OCI-LY1 (cell line): ENCODE measurements at regions not wholly inside any gene's neighbourhood (a gene's known extent, or its start where the extent isn't known, plus 50 kb on each side); places are given as distances from the start of the nearest gene placed in this dataset.
"Not testable (repeated sequence)": the region's sequence is repeated elsewhere in the genome, so short reads cannot be mapped to it uniquely, and the experiment has no call there.

Source experiments
- H2AFZ ChIP-seq: fragments of 200-600 bp; sonication (generic), shearing (Covaris generic); 2 replicates; pipeline ENCODE4 v1.6.0; 2014; ENCODE audit warnings: antibody characterized with exemption, mild to moderate bottlenecking, low read length
- H3F3A ChIP-seq: fragments of 200-600 bp; sonication (generic), shearing (Covaris generic); 2 replicates; pipeline ENCODE4 v1.6.0; 2014; ENCODE audit warnings: mild to moderate bottlenecking, antibody characterized with exemption, low read length, moderate library complexity; ENCODE audit not compliant: insufficient read depth
- H3K27ac ChIP-seq: fragments of 200-600 bp; sonication (generic); 2 replicates; pipeline ENCODE4 v1.5.1; 2014; ENCODE audit warnings: low read length, mixed run types, mild to moderate bottlenecking, low read depth; ENCODE audit not compliant: poor library complexity, severe bottlenecking
- H3K27me3 ChIP-seq: fragments of 200-600 bp; sonication (generic); 2 replicates; pipeline ENCODE4 v1.6.0; 2014; ENCODE audit warnings: antibody characterized with exemption, mild to moderate bottlenecking, low read length, moderate library complexity; ENCODE audit not compliant: insufficient read depth
- H3K36me3 ChIP-seq: fragments of 200-600 bp; sonication (generic); 2 replicates; pipeline ENCODE4 v1.6.1; 2014; ENCODE audit warnings: mild to moderate bottlenecking, antibody characterized with exemption, low read length, moderate library complexity, mixed read lengths; ENCODE audit not compliant: insufficient read depth
- H3K4me1 ChIP-seq: fragments of 200-600 bp; sonication (generic); 2 replicates; pipeline ENCODE4 v1.5.1; 2014; ENCODE audit warnings: mild to moderate bottlenecking, low read length, moderate library complexity; ENCODE audit not compliant: insufficient read depth, severe bottlenecking
- H3K4me2 ChIP-seq: fragments of 200-600 bp; sonication (generic), shearing (Covaris generic); 2 replicates; pipeline ENCODE4 v1.6.1; 2014; ENCODE audit warnings: low read length
- H3K4me3 ChIP-seq: fragments of 200-600 bp; sonication (generic); 2 replicates; pipeline ENCODE4 v1.5.1; 2014; ENCODE audit warnings: low read length, low read depth, mild to moderate bottlenecking, mixed read lengths; ENCODE audit not compliant: poor library complexity, severe bottlenecking
- H3K79me2 ChIP-seq: fragments of 200-600 bp; shearing (Covaris generic); 2 replicates; pipeline ENCODE4 v1.6.1; 2016; ENCODE audit warnings: mixed run types, low read length, mixed read lengths; ENCODE audit not compliant: insufficient read depth
- H3K9ac ChIP-seq: fragments of 200-600 bp; sonication (generic), shearing (Covaris generic); 2 replicates; pipeline ENCODE4 v1.6.1; 2014; ENCODE audit warnings: mild to moderate bottlenecking, low read length, mixed read lengths
- H3K9me2 ChIP-seq: fragments of 200-600 bp; sonication (generic), shearing (Covaris generic); 2 replicates; pipeline ENCODE4 v1.6.1; 2014; ENCODE audit warnings: low read depth, mild to moderate bottlenecking, low read length, mixed read lengths
- H3K9me3 ChIP-seq: fragments of 200-600 bp; shearing (Covaris generic); 2 replicates; pipeline ENCODE4 v1.6.1; 2014; ENCODE audit warnings: low read length, mixed read lengths
- H4K20me1 ChIP-seq: fragments of 200-600 bp; sonication (generic), shearing (Covaris generic); 2 replicates; pipeline ENCODE4 v1.6.0; 2016; ENCODE audit warnings: mild to moderate bottlenecking, low read length; ENCODE audit not compliant: insufficient read depth

GRCh38 chr21:6454648-6455340 lies 4066.6 kb upstream of the TPTE start:
- not testable (repeated sequence) for H3K9me2 ChIP-seq, H3K4me1 ChIP-seq, H3K9ac ChIP-seq, H3K4me3 ChIP-seq, H3K4me2 ChIP-seq, H3K9me3 ChIP-seq, H3K79me2 ChIP-seq, H3K27me3 ChIP-seq, H3F3A ChIP-seq, H3K27ac ChIP-seq, H3K36me3 ChIP-seq, H4K20me1 ChIP-seq, H2AFZ ChIP-seq

- H4K20me1 ChIP-seq, H3K4me3 ChIP-seq, H3K36me3 ChIP-seq, H2AFZ ChIP-seq, H3K9ac ChIP-seq, H3K9me2 ChIP-seq, H3K4me1 ChIP-seq, H3K79me2 ChIP-seq, H3K9me3 ChIP-seq, H3F3A ChIP-seq, H3K4me2 ChIP-seq, H3K27ac ChIP-seq, H3K27me3 ChIP-seq: not testable (repeated sequence)
These were observed 4065.2 kb upstream of the TPTE start for GRCh38 chr21:6456011-6456661.

DNA sequence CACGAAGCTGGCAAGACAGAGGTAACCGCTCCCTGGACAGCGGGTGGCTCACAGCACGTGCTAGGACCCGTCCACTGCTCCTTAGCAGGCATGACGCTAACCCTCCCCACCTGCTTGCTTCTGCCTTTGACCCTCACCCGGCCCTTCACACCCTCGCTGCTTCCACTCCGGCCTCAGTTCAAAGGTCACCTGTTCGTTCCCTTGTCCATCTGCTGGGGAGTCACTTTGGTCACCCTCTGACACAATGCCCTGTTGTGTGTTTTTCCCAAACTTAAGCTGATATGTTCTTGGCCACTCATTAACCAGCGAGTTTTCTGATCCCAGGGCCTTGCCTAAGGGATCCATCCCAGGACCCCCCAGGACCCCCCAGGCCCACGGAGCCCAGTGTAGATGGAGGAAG lies 4061.6 kb upstream of the TPTE start:
- not testable (repeated sequence) for H3K9me2 ChIP-seq, H3K9me3 ChIP-seq, H3K4me2 ChIP-seq, H3K4me1 ChIP-seq, H3K9ac ChIP-seq, H3K79me2 ChIP-seq, H3K27ac ChIP-seq, H4K20me1 ChIP-seq, H2AFZ ChIP-seq, H3K4me3 ChIP-seq, H3K36me3 ChIP-seq, H3K27me3 ChIP-seq, H3F3A ChIP-seq

DNA sequence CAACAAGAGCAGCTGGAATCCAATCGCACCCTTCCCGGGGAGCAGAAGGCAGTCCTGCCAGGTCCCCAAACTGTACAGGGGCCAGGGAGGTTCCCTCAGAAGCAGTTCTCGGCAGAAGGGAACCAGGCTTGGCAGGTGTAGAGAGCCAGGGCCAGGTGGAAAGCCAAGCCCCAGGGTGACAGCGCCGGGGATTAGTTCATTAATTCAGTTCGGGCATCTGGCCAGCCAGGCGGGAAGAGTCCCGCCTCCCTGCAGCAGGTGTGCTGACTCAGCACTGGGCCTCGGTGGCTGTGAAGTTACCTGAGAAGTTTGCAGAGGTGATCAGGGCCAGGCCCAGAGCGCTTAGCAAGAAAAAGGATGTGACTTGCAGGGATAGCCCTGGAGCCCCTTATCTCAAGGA lies 4060.0 kb upstream of the TPTE start:
- H3K36me3 ChIP-seq, H2AFZ ChIP-seq, H3K27ac ChIP-seq, H3K9ac ChIP-seq, H3K9me2 ChIP-seq, H4K20me1 ChIP-seq, H3K9me3 ChIP-seq, H3K79me2 ChIP-seq, H3K4me2 ChIP-seq, H3K27me3 ChIP-seq, H3K4me3 ChIP-seq, H3K4me1 ChIP-seq, H3F3A ChIP-seq: not testable (repeated sequence)

- not testable (repeated sequence) for H3K4me3 ChIP-seq, H3K79me2 ChIP-seq, H3K27ac ChIP-seq, H3K4me1 ChIP-seq, H3K9me2 ChIP-seq, H3K27me3 ChIP-seq, H4K20me1 ChIP-seq, H3K9ac ChIP-seq, H3F3A ChIP-seq, H2AFZ ChIP-seq, H3K4me2 ChIP-seq, H3K9me3 ChIP-seq, H3K36me3 ChIP-seq
These were observed 4057.0 kb upstream of the TPTE start for GRCh38 chr21:6464419-6464818.

GRCh38 chr21:6466081-6466698 lies 4055.2 kb upstream of the TPTE start:
- H2AFZ ChIP-seq, H3K36me3 ChIP-seq, H3F3A ChIP-seq, H3K27ac ChIP-seq, H3K4me3 ChIP-seq, H3K9me2 ChIP-seq, H4K20me1 ChIP-seq, H3K79me2 ChIP-seq, H3K9ac ChIP-seq, H3K9me3 ChIP-seq, H3K27me3 ChIP-seq, H3K4me1 ChIP-seq, H3K4me2 ChIP-seq: not testable (repeated sequence)

- H3K27me3 ChIP-seq, H4K20me1 ChIP-seq, H3K79me2 ChIP-seq, H3K27ac ChIP-seq, H3K4me1 ChIP-seq, H2AFZ ChIP-seq, H3K36me3 ChIP-seq, H3K9ac ChIP-seq, H3F3A ChIP-seq, H3K4me2 ChIP-seq, H3K9me3 ChIP-seq, H3K9me2 ChIP-seq, H3K4me3 ChIP-seq: not testable (repeated sequence)
These were observed 4054.7 kb upstream of the TPTE start for GRCh38 chr21:6466707-6467106.
